Eye (tissue), 1 donor: ENCODE measurements at regions not wholly inside any gene's neighbourhood (a gene's known extent, or its start where the extent isn't known, plus 50 kb on each side); places are given as distances from the start of the nearest gene placed in this dataset.

Experiments
- DNase-seq: peaks from one replicate; pipeline ENCODE4 v3.0.0-alpha.2; 2015

DNA sequence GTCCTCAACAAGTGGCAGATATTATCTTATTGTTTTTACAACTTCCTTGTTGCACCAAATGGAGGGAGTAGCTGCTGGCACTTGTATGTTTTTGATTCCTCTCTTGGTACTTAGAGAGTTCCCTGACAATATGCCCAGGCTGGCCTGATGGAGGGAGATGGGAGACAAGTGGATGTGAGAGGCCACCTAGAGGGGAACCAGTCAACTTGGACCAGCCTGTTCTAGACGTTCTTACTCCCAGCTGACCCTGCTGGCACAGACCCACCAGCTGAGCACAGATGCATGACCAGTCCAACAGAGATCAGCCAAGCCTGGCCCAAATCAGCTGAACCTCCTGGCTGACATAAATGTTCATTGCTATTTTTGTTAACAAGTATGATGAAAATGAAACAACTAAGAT, 60.9 kb upstream of the GDNF start:
- DNase-seq = no peak

DNA sequence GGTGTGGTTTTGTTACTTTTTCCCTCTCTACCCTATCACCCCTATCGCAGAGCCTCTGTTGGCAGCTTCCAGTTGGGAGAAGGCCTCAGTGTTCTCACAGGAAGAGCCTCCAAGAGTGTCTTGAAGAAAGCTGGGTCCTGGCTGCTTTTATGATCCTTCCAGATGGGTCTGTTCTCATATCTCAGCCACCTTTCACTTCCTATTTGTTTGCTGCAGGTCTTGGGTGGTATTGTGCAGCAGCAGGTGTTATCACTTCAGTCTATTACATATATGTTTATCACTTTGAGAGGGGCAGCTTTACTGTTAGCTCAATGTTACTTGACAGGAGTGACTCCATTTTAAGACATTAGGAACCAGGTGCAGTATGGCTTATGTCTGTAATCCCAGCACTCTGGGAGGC, 59.2 kb upstream of the GDNF start:
- no peak for DNase-seq

- no peak for DNase-seq
Measured at GRCh38 chr5:37896159-37896558, 56.3 kb upstream of the GDNF start.

DNA sequence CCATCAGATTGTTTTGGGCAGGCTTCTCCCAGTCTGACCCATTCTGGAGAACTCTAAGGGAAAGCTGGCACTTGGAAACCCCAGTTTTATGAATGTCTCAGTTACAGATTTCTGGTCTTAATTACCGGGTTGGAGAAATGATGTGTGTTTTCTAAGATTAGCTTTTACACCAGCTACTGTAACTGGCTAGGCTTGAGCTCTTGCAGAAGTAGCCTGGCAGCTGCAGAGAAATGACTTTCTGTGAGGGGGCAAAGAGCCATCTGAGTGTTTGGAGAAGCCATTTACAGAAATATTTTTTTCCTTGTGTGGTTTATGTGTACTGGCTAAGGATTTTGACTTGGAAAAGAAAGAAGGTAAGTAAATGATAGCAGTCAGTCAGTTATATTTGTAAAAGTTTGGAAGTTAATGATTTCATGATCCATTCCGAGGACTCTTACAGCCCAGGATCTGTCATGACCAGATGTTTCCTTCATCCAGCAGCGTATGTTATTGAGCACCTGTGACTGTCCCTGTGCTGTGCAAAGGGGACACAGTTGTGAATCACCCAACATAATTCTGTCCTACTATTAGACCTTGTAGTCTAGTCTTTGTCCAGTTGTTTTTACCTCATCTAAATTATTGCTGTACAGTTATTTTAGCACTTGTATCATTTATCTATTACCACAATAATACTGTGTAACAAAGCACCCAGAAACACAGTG, 53.7 kb upstream of the GDNF start:
- DNase-seq = peak; percentile 22

DNA sequence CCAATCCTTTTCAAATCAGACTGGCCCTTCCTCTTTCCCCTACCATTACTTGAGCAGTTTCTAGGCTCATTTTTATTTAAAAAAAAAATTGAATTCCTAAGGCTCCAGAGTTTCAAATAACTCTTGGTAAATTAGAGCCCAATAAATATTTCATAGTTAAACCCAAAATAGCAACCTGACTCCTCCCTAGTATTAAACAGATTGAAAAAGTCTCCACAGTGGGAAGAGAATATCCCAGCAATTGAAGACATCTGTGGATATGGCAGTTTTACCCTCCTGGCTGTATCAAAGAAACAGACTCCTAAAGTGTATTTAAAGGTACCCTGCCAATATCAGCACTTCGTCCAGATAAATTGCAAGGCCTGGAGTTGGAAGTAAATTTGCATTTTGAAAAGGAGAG, 52.7 kb upstream of the GDNF start:
- DNase-seq = peak; percentile 35

DNA sequence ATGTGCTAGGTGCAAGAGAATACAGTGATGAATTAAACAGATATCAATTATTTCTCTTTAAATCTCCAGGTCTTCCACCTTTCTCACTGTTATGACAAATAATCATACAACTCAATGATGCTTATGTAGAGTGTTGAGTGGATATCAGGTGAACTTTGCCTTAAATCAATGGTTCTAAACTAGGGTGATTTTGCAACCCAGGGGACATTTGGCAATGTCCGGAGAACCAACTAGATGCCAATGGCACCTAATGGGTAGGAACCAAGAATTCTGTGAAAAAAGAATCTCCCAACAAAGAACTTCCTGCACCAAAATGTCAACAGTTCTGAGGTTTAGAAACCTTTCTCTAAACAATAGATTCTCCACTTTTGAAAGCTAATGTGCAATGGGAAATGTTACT, 52.0 kb upstream of the GDNF start:
- no peak for DNase-seq

- DNase-seq = no peak
Measured at GRCh38 chr5:37889612-37890317, 49.9 kb upstream of the GDNF start.
